Thyroid gland (tissue), 4 donors: ENCODE measurements at regions not wholly inside any gene's neighbourhood (a gene's known extent, or its start where the extent isn't known, plus 50 kb on each side); places are given as distances from the start of the nearest gene placed in this dataset.
"Not testable (repeated sequence)": the region's sequence is repeated elsewhere in the genome, so short reads cannot be mapped to it uniquely, and the experiment has no call there.

Experiments used
- CTCF ChIP-seq, 6 experiments: fragments of 200-600 bp in 3 of 6; fragments of 450-650 bp in 3 of 6; sonication (generic) in 3 of 6; IDR thresholded peaks; one replicate each; pipeline ENCODE4 v1.5.1; 2016 to 2019; ENCODE audit warnings: antibody characterized with exemption in 6 of 6, mild to moderate bottlenecking in 2 of 6, inconsistent platforms in 1 of 6, moderate library complexity in 1 of 6
- POLR2A ChIP-seq, 2 donors: fragments of 450-650 bp; IDR thresholded peaks; one replicate each; pipeline ENCODE4 v1.6.1; 2017; ENCODE audit warnings: antibody characterized with exemption in 2 of 2, mild to moderate bottlenecking in 2 of 2, moderate library complexity in 1 of 2

- TF ChIP-seq CTCF, POLR2A (IDR thresholded peaks at IDR 0.05): not testable (repeated sequence)
These were observed 127.5 kb upstream of the SATB1 start for GRCh38 chr3:18552579-18553105.
